GM18507 (cell line): ENCODE measurements at regions not wholly inside any gene's neighbourhood (a gene's known extent, or its start where the extent isn't known, plus 50 kb on each side); places are given as distances from the start of the nearest gene placed in this dataset.
"Not testable (repeated sequence)": the region's sequence is repeated elsewhere in the genome, so short reads cannot be mapped to it uniquely, and the experiment has no call there.

Experiments
- DNase-seq: peaks from one replicate; pipeline ENCODE4 v3.0.0; 2011; ENCODE audit warnings: low read depth; ENCODE audit not compliant: insufficient read length; ENCODE audit errors: extremely low spot score
- FAIRE-seq: peaks from 2 replicates; lab custom pipeline; 2011; peaks lifted over from hg19 to GRCh38; lab: Jason Lieb, UNC

- DNase-seq (no peak), FAIRE-seq (no peak)
These were observed 1060.4 kb downstream of the ZPLD1 start for GRCh38 chr3:103495186-103495585.

- FAIRE-seq (no peak), DNase-seq (no peak)
These were observed 1064.5 kb downstream of the ZPLD1 start for GRCh38 chr3:103499132-103499900.

- DNase-seq (no peak), FAIRE-seq (no peak)
These were observed 1065.2 kb downstream of the ZPLD1 start for GRCh38 chr3:103499967-103500366.

DNA sequence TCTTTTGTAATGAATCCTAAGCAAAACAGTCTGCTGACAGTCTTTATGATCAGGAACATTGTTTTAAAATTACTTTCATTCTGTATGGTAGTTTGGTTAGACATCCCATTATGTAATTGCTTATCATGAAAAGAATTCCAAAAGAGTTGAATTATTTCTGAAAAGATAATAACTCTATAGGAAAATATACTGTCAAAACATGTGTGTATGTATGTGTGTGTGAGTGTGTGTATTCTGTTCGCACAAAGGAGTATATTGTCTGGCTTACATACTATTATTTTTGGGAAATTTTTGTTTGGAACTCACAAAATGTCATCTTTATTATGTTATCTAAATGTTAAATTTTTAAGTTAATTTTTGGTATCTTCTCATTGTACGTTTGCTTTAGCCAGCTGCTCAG is 1075.9 kb downstream of the ZPLD1 start:
- no peak for FAIRE-seq

DNA sequence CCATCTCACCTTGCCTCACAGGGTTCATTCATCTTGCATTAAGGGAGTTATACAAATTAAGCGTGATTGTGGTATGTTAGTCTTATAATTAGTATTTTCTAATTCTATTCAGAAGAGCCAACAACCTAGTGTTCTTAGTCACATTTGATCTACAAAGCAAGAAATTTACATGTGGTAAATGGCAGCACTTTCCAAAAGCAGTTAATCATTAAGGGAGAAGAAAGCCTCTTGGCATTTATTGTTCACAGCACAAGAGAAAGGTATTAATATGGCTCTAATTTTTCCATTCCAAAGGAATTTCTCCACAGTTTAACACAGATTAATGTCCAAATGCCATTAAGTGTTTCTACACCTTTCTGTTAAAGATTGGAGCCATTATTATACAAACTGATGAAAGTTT is 1077.1 kb downstream of the ZPLD1 start:
- FAIRE-seq, result no peak
- DNase-seq, result no peak

More for the DNA sequence above, 1075.9 kb downstream of the ZPLD1 start:
- DNase-seq, result no peak

DNA sequence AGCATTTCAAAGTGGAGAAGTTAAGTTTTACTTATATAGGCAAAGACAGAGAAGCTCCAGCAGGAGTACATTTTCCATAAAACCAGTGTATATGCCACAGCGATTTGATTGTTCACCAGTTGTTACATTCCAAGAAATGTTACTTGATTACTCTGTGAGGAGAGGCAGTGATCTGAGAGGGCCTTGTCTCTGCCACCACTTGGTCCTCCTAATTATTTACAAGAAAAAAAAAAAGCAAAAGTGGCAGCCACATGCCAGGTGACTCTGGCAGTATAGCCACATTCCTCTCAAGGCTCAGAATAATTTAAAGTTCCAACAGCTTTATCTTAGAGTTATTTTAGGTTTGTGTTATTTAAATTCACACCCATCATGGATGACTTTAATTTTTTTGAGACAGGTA is 1077.8 kb downstream of the ZPLD1 start:
- FAIRE-seq (no peak), DNase-seq (no peak)

- no peak for FAIRE-seq
These were observed 1078.2 kb downstream of the ZPLD1 start for GRCh38 chr3:103513003-103513402.

GRCh38 chr3:103515116-103515515 is 1080.3 kb downstream of the ZPLD1 start:
- FAIRE-seq (no peak), DNase-seq (no peak)

More at GRCh38 chr3:103513003-103513402, 1078.2 kb downstream of the ZPLD1 start:
- no peak for DNase-seq

DNA sequence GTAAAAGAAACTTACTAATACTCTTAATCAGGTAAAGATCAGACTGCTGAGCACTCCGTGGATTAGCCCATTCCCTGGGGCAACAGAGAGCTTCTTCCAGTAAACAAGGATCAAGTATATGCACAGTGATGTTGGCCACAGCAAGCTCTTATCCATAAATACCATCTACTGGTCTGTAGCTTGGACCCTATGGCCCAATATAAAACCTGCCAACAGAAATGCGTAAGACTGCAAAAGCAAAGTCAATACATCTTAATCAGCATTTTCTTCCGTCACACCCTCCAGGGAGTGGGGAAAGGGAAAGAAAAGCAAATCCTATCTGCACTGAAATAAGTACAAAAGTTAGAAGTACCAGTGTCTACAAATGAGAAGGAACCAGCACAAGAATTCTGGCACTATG is 1082.1 kb downstream of the ZPLD1 start:
- DNase-seq, result no peak
- FAIRE-seq, result no peak

GRCh38 chr3:103531327-103531726 is 1096.5 kb downstream of the ZPLD1 start:
- not testable (repeated sequence) for DNase-seq, FAIRE-seq

GRCh38 chr3:103532986-103533385 is 1098.2 kb downstream of the ZPLD1 start:
- FAIRE-seq (no peak), DNase-seq (no peak)

GRCh38 chr3:103554451-103554850 is 1119.6 kb downstream of the ZPLD1 start:
- no peak for DNase-seq
- no peak for FAIRE-seq

DNA sequence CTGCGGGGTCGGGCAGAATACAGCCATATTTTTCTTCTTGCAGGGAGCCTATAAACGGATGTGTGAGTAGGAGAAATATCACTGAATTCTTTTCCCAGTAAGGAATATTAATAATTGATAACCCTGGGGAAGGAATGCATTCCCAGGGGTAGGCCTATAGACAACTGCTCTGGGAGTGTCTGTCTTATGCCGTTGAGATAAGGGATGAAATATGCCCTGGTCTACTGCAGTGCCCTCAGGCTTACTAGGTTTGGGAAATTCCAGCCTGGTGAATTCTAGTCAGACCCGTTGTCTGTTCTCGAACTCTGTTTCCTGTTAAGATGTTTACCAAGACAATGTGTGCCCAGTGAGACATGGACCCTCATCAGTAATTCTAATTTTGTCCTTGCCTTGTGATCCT is 1129.3 kb downstream of the ZPLD1 start:
- not testable (repeated sequence) for FAIRE-seq, DNase-seq

DNA sequence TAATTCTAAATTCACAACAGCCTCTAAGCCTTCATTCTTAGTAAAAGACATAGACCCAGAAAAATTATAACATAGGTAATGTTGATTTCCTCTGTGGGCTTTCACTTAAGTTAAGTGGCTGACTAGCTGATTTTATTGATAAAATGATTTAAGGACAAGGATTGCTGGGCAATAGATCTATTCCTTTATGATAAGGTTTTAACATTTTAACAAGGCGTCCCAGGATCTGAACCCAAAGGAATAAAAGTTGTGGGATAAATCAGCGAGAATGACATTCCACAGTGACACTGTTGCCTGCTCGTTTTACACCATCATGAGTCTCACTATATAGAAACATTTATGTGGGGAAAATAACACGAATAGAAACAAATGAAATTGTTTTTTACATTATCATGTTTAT is 1151.0 kb downstream of the ZPLD1 start:
- DNase-seq, result no peak
- no peak for FAIRE-seq

DNA sequence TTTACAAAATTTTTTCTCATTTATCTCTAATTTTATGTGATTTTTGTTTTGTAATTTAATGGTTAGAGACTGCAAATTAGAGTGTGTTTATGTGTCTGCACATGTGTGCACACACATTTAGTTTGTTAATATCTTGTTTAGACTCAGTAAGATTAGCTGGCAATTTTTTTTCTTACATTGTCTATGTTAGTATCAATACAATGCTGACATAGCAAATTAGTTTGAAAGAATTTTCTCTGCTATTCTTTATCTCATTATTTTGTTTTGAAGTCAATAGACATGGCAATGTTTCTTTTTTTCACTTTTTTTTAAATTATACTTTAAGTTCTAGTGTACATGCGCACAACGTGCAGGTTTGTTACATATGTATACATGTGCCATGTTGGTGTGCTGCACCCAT is 1155.0 kb downstream of the ZPLD1 start:
- DNase-seq (no peak), FAIRE-seq (no peak)

DNA sequence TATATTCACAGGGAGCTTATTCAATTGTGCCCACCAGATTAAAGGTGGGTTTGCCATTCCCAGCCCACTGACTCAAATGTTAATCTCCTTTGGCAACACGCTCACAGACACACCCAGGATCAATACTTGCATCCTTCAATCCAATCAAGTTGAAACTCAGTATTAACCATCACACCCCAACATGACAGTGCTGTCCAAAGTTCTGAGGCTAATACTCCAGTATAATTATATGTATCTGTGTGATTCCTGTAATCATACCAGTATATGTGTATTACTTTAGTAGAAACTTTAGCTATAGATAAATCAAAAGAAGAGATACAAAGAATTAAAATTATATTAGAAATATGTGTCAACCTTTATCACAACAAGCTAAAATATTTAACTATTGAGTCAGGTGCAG is 1166.0 kb downstream of the ZPLD1 start:
- FAIRE-seq, result no peak
- DNase-seq, result no peak

DNA sequence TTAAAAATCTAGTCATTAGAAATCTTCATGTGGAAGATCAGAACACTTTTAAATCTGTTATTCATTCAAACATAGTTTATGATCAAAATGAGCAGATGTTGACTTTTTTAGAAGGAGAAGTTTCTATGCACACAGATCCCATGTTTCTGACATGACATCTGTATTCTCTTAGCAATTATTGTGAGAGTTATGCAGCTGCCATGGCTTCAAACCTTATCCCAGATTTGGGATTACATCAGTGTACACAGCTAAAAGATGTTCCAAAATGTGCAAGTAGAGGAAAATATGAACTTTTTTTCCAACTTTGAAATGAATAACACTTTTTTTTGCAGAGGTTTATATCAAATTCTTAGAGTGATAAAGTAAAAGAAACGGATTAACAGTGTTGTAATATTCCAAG is 1166.9 kb downstream of the ZPLD1 start:
- DNase-seq (no peak), FAIRE-seq (no peak)

DNA sequence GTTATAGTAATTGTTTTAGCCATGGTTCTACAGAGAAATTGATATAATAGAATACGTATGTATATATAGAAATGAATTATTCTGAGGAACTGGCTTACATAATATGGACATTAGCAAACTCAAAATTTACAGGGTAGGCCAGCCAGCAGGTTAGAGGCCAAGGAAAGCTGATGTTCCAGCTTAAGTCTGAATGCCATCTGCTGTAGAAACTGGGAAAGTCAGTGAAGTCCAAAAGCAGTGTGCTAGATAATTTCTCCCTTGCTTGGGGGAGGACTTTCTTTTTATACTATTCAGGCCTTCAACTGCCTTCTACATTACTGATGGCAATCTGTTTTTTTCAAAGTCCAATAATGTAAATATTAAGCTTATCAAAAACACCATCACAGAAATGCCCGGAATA is 1174.7 kb downstream of the ZPLD1 start:
- no peak for DNase-seq
- no peak for FAIRE-seq

- DNase-seq, result no peak
- no peak for FAIRE-seq
These were observed 1178.8 kb downstream of the ZPLD1 start for GRCh38 chr3:103613397-103614156.

- FAIRE-seq (no peak), DNase-seq (no peak)
These were observed 1179.9 kb downstream of the ZPLD1 start for GRCh38 chr3:103614719-103615118.

GRCh38 chr3:103617961-103618360 is 1183.1 kb downstream of the ZPLD1 start:
- FAIRE-seq (no peak), DNase-seq (no peak)
